Keratinocyte (primary cell): ENCODE measurements at regions not wholly inside any gene's neighbourhood (a gene's known extent, or its start where the extent isn't known, plus 50 kb on each side); places are given as distances from the start of the nearest gene placed in this dataset.

Source experiments
- CTCF ChIP-seq, 3 experiments: IDR thresholded peaks in 1 of 3; conservative IDR thresholded peaks in 1 of 3; optimal IDR thresholded peaks in 1 of 3; 2 replicates in 2 of 3; 3 replicates in 1 of 3; pipeline versions ENCODE3 to v1.5.1; 2011; ENCODE audit warnings: low read length in 3 of 3, mild to moderate bottlenecking in 3 of 3, moderate library complexity in 2 of 3, control low read depth in 1 of 3, inconsistent platforms in 1 of 3; ENCODE audit not compliant: insufficient read depth in 2 of 3; ENCODE audit errors: extremely low read depth in 1 of 3
- EZH2 ChIP-seq: IDR thresholded peaks from one replicate; pipeline ENCODE4 v1.6.1; 2012; ENCODE audit warnings: inconsistent platforms, mild to moderate bottlenecking, low read length, moderate library complexity

GRCh38 chr15:58311556-58311955, 120.2 kb upstream of the LIPC start:
- TF ChIP-seq CTCF (optimal IDR thresholded peaks at IDR 0.05 in 1 of 3, IDR thresholded peaks at IDR 0.05 in 1 of 3, conservative IDR thresholded peaks at IDR 0.05 in 1 of 3; ENCODE audit: extremely low read depth in 1 of 3, insufficient read depth in 2 of 3, low read length in 3 of 3) (no peak), EZH2 (no peak)
